GM19025 (cell line): ENCODE measurements at regions not wholly inside any gene's neighbourhood (a gene's known extent, or its start where the extent isn't known, plus 50 kb on each side); places are given as distances from the start of the nearest gene placed in this dataset.
A peak's percentile ranks its signal among the peaks of the same experiment; 100 is the strongest.
"Not testable (repeated sequence)": the region's sequence is repeated elsewhere in the genome, so short reads cannot be mapped to it uniquely, and the experiment has no call there.

Experiments
- ATAC-seq: cut with Tn5 transposase; IDR thresholded peaks from one replicate; pipeline ENCODE4 v1.9.1; 2021; ENCODE audit warnings: mild to moderate bottlenecking, low read depth, moderate library complexity; ENCODE audit not compliant: unreplicated experiment

DNA sequence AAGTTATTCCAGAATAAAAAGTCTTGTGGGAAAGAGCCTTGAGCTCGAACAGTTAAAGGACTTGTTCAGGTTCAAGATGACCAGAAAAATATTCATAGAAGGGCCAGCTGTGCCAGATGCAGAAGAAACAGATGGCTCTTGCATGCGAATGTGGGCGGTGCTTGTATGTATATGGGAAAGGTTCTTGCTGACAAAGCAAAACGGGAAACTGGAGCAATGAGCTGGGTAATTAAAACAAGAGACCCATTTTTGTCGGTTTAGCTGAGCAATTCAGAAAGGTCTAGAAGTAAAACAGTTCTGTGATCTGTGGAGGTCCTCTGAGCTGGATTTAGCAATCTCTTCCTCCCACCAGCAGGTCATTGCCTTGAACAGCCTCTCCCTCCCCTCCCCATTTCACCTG, 107.2 kb upstream of the MARK1 start:
- ATAC-seq, result no peak

DNA sequence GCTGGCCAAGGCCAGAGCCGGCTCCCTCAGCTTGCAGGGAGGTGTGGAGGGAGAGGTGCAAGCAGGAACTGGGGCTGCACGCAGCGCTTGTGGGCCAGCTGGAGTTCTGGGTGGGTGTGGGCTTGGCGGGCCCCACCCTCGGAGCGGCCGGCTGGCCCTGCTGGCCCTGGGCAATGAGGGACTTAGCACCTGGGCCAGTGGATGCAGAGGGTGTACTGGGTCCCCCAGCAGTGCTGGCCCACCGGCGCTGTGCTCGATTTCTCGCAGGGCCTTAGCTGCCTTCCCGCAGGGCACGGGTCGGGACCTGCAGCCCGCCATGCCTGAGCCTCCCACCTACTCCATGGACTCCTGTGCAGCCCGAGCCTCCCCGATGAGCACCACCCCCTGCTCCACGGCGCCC, 115.6 kb upstream of the MARK1 start:
- ATAC-seq, result not testable (repeated sequence)

DNA sequence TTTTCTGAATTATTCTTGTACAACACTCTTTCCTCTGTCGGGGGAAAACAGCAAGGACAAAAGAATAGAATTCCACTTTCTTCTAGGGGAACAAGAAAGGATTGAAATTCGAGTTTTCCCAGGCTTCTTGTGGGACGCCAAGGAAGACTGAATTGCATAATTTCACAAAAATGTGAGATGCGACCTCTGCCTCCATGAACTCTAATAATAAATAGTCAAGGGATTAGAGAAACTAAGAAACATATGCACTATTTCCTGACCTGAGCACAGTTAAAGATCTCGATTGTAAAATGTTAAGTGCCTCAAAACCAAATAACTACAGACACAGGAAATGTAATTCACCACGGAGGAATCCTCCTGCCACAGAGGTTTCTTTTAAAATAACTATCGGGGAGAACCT, 117.3 kb upstream of the MARK1 start:
- ATAC-seq, result no peak

DNA sequence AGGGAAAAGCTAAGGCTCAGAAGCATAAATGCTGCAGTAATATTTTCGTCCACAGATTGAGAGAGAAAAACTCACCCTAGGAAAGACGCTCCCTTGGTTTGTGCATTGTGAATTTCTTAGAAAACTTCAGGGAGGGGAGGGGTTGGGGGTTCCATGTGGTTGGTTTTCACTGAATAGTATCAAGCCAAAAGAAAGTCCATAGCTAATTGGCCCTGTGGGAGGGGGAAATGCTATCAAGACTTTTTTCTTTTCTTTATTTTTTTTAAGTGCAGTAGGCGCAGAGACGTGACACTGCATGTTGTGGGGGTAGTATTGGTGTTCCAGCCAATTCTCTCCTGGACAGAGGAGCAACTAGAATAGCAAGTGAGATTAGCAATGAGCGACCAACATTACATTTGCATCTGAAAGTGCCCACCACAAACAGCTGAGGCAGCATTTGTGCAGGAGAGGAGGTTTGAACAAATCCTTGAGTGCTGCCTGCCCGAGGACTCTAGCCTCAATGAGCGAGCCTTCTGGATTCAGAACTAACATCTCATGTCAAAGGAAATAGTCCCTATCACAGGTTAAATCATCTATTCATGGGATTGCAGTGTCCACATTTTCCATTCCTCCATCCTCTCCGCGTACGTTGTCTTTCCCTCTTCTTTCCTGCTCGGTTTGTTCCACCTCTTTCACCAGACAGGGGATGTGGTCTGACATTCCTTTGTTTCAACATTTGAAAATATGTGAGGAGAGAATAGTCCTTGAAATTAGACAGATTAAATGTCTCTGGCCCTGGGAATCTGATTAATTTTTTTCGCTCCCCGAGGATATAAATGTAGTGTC, 118.0 kb upstream of the MARK1 start:
- no peak for ATAC-seq

DNA sequence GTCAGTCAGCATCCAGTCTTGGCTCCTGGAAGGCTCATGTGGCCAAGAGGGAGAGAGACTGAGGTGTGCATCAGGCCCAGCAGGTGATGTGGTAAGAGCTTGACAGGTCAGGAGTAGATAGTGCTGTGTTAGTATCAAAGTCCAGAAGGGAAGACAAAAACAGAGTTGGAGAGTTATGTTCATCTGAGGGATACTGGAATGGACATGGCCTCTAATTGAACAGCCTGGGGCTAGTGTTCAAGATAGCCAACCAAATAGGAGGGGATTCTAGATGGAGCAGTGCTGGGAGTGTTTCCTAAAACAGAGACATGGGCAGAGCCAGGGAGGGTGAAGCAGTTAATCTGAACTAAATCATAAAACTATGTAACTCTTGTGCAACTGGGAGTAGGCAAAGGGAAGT, 120.7 kb upstream of the MARK1 start:
- ATAC-seq, result no peak

DNA sequence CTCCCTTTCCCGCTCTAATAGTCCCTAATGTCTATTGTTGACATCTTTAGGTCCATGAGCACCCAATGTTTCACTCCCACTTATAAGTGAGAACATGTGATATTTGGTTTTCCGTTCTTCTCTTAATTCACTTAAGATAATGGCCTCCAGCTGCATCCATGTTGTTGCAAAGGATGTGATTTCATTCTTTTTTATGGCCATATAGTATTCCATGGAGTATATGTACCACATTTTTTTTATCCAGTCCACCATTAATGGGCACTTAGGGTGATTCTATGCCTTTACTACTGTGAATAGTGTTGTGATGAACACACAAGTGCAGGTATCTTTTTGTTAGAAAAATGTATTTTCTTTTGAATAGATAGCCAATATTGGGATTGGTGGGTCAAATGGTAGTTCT, 126.0 kb upstream of the RAB3GAP2 start:
- no peak for ATAC-seq

DNA sequence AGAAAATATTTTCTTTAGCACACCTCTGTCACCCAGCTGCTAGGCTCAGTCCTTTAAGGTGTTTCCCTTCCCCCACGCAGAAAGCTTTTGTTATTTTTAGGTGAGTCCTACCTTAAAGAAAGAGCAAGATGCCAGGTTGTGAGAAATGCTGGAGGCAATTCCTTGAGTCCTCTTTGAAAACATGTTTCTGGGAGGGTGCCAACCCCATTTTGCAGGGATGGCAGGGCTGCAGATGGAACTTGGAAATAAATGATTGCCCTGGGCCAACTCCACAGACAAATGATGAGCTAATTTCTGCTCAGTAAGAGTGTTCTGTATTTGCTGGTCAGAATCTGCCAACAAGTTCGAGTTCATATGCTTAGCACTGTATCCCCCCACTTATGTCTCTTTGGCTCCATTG, 119.2 kb upstream of the RAB3GAP2 start:
- ATAC-seq, result no peak

DNA sequence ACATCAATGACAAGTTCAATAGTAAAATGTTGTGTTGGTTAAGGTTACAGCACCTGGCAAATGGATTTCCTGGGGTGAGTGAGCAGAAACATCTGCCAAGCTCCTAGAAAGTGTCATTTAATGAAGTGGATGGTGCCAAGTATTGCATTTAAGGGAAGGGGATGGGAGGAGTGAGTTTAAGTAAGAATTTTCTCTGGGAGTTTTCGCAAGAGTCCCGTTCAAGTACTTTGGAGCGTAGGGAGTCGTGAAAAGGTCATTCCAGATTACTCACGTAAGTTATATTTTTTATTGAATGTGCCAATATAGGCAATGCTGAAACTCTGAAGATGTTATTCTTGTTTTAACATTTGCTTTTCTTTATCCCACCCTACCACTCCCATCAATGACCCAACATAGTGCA, 117.4 kb upstream of the RAB3GAP2 start:
- no peak for ATAC-seq

DNA sequence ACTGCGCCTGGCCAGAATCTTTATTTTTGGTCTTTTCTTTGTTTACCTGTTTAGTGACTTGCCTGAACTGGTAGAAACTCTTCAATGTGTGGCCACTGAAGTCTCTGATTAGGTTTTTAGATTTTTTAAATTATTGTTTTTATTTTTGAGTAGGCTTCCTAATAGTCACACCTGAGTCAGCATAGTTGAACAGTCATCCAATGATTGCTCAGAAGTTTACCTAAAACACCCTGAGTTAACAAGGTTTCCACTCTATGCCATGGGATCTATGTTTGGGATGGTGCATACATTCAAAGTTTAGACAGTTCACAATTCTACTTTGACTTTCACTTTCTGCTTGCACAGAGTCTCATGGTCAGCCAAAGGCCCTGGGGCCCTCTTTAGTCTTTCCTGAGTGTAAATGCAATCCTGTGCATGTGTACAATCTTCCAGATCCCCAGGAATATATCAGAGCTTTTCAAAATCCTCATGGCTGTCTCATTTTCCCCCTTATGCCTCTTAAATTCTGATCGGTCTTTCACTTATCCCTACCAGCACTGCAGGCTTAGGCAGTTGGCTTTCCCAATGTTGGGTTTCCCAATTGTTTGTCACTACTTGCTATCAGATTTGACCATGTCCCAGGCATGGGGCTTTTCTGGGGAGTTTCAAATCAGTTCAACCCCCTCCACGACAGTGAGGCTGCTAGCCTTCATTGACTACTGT, 114.4 kb upstream of the RAB3GAP2 start:
- no peak for ATAC-seq

DNA sequence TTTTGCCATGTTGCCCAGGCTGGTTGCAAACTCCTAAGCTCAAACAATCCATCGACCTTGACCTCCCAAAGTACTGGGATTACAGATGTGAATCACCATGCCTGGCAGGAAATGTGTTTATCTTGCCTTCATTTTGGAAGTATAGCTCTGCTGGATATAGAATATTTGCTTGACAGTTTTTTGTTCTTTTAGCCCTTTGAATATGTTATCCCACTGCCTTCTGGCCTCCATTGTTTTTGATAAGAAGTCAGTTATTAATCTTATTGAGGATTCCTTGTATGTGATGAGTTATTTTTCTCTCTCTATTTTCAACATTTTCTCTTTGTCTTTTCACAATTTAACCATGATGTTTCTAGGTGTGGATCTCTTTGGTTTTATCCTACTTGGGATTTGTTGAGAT, 112.9 kb upstream of the RAB3GAP2 start:
- no peak for ATAC-seq

DNA sequence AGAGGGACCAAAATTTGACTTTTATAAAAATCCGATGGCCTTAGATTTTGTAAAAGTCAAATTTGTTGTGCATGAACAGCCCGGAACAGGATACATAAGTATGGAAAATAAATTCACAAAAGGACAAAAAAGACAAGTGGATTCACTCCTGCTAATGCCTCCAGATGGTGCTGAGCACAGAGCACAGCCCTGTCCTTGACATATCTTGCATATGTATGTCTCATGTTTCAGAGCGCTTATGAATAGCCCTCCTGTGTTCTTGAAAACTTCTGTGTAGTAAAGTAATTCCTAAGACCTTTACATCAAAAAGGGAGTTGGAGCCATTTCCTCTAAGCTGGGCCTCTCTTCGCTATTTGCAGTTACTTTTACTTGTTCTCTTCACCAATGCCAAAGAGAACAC, 110.7 kb upstream of the RAB3GAP2 start:
- no peak for ATAC-seq

DNA sequence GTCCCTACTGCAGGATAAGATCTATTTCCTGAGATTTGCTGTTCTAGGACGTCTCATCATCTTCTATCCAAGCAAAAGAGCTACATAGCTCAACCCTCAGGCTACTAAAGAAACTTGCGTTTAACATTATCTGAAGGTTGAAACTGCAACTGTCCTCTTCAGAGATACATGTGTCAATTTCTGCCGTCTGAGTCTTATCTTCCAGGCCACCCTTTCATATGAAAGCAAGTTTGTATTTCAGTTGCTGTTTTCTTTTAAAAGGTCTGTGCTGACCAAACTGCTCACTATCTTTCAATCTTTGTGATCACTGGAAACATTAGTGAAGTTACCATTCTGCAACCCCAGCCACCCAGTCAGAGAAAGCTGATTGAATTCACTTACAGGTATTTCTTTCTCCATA, 108.6 kb upstream of the RAB3GAP2 start:
- ATAC-seq, result peak; percentile 46

DNA sequence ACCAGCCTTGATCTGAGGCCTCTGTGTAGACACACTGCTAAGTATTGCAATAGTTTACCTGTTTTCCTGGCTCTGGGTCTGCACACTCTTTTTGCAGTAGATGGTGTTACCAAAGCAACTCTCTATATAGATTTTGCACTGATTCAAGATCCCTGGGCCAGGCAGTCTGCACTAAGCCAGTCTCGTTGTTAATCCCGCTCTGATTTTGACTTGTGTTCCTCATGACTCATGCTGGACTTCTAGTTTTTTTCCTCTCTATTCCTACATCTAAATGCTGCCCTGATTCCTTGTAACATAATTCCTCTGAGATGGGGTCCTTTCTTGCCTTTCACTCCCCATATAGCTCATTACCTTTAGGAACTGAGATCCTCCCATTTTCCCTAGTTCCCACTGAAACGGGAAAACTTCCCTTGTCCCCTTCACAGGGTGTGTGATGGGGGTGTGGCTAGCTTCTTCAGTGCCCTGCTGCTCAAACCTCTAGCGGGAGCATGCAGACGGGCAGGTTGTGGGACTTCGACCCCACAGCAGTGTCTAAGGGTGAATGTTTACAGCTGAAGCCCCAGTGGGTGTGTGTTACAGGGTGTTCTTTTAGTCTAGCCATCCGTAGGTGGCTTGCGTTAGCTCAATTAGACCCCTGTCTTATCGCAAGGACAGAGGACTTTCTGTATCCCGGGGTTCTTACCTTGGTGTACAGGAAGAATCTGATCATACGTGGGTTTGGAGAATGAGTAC, 106.5 kb upstream of the RAB3GAP2 start:
- ATAC-seq, result no peak

DNA sequence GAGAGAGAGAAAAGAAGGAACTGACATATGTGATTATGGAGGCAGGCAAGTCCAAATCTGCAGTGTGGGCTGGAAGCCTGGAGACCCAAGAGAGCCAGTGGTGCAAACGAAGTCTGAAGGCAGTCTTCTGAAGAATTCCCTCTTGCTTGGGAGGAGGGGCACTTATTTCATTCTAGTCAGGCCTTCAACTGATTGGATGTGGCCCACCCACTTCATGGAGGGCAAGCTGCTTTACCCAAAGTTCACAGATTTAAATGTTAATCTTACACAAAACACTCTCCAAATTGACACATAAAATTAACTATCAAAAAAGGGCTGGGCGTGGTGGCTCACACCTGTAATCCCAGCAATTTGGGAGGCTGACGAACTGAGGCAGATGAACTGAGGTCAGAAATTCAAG, 103.5 kb upstream of the RAB3GAP2 start:
- no peak for ATAC-seq

DNA sequence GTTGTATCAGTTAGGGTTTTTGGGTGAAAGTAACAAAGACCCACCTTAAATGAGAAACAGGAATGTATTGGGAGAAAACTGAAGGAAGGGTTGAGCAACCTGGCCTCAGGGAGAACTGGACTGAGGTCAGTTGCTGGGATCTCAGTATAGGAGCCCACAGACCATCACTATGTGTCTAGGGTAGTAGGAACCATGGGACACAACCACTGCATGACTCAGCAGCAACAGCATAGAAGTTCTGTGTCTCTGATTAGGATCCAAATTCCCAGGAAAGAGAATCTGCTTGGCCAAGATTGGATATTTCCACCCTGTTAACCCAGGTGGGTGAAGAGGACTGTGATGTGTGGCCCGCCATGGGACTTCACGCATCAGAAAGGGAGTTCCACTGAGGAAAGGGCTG, 102.2 kb upstream of the RAB3GAP2 start:
- ATAC-seq, result no peak

DNA sequence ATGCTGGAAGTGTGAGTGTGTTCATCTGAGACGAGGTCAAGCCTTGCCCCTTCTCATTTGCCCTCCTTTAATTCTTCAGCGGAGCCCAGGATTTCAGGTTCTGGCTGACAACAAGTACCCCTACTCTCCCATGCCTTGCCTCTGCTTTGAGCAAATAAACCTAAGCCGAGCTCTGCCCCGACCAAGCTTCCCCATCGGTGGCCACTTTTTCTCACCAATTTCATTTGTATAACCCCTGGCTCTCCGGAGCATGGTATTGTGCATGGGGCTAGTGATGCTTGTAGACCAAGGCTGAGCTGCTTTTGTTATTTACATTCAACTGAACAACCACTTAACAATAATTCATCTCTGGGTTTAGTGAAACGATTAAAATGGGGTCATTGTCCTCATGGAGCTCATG, 100.2 kb upstream of the RAB3GAP2 start:
- ATAC-seq, result no peak

DNA sequence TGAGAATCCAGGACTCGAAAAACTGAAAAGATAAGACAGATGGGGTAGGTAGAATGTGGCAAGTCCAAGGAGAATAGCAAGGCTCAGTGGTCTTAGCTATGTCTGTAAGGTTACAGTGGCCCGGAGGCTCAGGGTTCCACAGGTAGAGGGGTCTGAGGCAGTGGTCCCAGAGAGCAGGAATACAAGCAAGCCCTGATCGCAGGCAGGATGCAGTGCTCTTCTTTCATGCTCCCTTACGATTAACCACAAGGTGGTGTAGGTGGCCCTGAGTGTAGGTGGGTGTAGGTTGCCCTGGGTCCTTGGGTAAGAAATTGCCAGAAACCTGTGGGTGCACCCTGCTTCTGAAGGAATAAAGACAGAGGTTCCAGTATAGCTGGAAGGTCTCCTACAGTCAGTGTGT, 99.1 kb upstream of the RAB3GAP2 start:
- ATAC-seq, result no peak

DNA sequence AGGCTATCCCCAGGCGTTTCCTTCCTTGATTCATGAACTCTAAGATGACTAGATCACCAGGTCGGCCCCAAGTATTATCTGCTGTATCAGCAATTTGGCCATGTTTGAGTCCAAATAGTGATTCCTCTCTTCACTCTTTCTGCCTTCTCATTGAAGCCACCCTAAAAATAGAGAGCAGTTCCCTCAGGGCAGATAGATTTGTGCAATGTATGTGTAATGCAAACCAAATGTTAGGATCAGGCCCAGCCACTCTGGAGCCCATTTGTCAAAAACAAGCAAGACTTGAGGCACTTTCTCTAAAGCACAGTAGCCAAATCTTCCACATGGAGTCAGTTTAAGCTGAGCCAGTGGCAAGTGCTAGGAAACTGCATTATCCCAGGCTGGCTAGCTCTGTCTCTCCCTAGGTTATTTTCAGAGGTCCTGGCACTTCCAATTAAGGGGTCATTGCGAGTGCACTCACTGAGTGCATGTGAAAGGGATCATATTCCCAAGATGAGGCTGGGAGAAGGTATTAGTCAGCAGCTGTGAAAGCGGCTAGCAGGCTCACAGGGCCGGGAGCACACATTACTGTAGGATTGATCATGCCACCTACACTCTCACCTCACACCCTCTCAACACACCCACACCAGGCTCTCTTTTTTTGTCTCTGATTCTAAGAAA, 97.9 kb upstream of the RAB3GAP2 start:
- no peak for ATAC-seq

DNA sequence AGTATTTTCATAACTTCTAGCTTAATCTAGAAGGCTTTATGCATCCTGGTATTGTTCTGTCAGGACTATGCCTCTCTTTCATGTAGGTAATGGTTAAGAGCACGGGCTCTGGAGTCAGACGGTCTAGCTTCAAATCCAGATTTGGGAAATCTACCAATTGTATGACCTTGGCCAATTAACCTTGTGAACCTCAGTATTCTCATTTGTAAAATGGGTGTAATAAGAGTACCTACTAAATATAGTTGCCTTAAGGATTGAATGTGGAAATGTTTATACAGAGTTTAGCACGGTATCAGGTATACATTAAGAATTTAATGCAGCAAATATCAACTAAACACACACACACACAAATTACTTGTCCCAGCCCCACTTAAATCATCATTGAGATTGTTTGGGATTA, 97.3 kb upstream of the RAB3GAP2 start:
- no peak for ATAC-seq

DNA sequence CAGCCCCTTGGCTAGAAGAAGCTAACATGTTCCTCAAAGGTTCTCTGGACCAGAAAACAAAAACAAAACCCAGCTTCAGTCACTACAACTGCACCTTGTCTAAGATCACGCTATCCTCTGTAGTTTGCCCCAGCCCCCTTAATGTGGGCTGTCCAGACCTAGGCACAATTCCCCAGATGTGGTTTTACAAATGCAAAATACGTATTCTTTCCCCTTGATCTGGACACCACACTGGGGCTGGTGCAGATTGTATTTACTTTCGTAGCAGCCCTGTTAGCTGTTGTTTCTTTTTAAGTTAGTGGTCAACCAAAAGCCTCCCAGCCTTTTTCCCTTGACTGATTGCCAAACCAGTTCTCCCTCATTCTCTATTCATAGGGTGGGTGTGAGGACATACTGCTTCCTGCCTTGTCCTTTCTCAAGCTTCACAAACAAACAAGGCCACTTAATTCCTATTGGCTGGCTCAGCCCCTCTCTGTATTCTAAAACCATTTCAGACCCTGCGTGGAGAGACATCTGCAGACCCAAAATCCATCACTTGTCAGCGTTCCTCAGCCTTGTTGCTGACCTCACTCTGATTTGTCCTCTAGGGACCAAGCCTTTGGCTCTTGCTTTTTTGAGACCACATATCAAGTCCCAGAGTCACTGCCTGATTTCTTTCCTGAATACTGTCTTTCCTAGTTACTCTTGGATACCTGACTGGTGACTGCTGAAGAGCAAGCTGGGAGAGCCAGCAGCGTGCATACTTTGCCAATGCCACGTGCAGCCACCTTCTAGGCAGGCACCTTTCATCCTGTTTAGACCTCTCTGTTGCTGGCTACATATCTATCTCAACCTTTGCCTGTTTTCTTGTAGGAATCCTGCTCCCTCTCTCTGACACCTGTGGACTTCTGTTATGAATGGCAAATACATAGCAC, 96.4 kb upstream of the RAB3GAP2 start:
- peak; percentile 60 for ATAC-seq
